ENCODE measurements at regions not wholly inside any gene's neighbourhood (a gene's known extent, or its start where the extent isn't known, plus 50 kb on each side); places are given as distances from the start of the nearest gene placed in this dataset.
"Not testable (repeated sequence)": the region's sequence is repeated elsewhere in the genome, so short reads cannot be mapped to it uniquely, and the experiment has no call there.

DNA sequence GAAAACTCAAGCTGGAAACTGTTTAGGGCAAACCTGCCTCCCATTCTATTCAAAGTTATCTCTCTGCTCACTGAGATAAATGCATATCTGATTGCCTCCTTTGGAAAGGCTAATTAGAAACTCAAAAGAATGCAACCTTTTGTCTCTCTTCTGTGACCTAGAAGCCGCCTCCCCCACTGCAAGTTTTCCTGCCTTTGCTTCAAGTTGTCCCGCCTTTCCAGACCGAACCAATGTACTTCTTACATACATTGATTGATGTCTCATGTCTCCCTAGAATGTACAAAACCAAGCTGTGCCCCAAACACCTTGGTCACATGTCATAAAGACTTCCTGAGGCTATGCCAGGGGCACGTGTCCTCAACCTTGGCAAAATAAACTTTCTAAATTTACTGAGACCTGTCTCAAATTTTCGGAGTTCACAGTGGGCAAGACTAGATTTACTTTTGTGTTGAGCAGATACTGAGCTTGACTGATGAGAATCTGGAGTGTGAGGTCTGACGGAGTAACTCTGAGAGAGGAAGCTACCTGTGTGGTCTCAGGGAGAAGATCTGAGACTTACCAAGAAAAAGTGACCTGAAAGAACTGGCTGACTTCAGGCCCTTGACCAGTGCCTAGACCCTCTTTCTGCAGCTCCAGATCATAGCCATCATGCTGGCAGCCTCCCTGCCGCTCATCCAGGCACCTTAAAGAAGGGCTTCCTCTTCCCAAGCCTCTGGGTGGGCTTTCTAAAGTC, 124.7 kb upstream of the NBPF9 start:
- not testable (repeated sequence) for H3K4me3 ChIP-seq (replicated peaks; ENCODE audit: low read depth, low read length); DNase-seq (ENCODE audit: low read depth)

GRCh38 chr1:149228672-149229585, 125.6 kb upstream of the NBPF9 start:
- not testable (repeated sequence) for H3K4me3 ChIP-seq (replicated peaks; ENCODE audit: low read depth, low read length); DNase-seq (ENCODE audit: low read depth)

DNA sequence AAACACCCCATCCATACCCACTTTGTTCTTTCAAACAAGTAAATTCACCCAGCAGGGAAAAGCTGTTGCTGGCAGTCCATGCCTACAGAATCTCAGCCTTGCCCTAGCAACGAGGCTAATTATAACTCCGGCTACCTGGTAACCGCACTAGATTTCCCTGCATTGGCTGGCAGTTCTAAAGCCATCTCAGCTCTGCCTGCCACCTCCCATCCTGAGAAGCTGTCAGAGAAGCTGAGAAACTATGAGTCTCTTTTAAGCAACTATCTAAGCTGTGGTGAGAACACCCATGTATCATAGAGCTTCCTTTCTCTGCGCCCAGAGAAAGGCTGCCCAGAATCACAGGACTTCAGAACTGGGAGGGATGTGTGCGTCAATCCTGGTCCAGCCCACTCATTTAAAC, 126.5 kb upstream of the NBPF9 start:
- DNase-seq (ENCODE audit: low read depth); H3K4me3 ChIP-seq (replicated peaks; ENCODE audit: low read depth, low read length): not testable (repeated sequence)

DNA sequence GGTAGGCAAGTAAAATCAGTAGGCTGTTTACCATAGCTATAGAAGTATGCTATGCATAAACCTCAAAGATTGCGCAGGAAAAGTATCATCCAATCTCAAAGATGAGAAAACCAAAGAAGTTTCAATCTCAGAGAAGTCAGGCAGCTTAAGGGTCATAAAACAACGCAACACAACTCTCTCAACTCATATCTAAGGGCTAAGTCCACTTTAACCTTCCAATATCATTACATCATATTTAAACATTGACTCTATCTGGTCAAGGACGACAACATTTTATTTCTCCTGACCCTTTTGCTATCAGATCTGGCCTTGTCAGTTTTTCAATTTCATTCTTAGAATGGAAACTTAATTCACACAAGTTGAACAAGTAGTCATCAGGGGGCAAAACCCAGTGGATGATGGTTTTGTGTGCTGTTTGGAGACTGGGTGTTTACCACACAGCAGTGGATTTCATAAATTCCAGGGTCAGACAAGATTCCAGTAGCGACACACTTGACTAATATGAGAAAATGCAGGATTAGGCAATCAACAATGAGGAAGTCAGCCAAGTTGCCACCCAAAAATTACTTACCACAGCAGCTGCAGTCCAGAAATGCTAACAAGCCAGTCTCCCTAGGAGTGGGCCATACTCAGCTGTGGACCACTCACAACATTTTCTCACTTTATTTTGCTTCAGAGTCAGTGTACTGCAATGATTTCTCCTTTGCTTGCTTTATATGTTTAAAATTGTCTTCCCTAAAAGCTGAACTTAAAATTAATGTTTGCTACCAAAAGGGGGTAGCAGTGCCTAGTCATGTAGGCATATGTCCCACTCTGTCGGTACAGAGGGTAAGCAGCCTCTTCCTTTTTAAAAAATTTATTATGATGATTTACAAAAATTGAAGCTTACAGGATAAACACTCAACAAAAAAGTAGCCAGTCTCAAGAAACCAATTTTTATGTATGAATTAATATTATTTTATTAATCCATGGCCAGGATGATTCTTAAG, 131.9 kb upstream of the NBPF9 start:
- not testable (repeated sequence) for DNase-seq (ENCODE audit: low read depth)

DNA sequence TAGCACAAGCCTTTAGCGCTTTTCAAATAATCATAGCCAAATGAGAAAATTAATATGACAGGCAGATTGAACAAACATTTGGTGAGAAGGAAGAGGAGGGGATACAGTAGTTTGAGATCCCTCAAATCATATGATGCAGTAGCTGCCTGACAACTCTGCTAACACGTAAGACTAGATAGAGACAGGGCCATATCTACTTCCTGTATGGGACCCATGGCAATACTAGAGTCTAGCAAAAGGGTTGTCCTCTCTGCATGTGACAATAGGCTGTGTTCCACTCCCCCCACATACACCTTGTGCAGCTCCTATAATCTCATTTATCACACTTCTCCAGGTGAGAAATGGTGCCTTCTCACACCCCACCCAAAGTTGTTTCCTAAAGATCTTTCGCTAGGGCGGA, 134.2 kb upstream of the NBPF9 start:
- DNase-seq (ENCODE audit: low read depth); H3K4me3 ChIP-seq (replicated peaks; ENCODE audit: low read depth, low read length): not testable (repeated sequence)

More for the DNA sequence above, 131.9 kb upstream of the NBPF9 start:
- not testable (repeated sequence) for H3K4me3 ChIP-seq (replicated peaks; ENCODE audit: low read depth, low read length)

- DNase-seq (ENCODE audit: low read depth), result not testable (repeated sequence)
These were observed 136.7 kb upstream of the NBPF9 start for GRCh38 chr1:149239897-149240508.

DNA sequence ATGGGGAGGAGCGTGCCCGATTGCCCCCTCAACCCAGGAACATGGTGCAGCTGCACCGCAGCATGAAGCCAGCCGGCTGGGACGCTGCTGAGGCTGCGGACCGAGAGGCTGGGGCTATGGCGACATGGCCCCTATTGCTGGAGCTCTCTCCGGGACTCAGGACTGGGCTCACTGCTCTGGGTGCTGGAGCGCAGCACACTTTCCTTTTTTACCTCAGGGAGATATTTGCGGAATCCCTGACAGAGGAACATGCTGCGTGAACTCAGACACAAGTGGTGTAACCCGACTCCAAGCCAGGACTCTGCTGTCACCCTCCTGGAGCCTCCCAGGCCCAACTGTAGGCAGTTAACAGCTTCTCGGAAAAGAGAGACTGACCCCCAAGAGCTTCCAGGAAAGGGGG, 137.2 kb upstream of the NBPF9 start:
- DNase-seq (ENCODE audit: low read depth), result not testable (repeated sequence)

More at GRCh38 chr1:149239897-149240508, 136.7 kb upstream of the NBPF9 start:
- not testable (repeated sequence) for H3K4me3 ChIP-seq (replicated peaks; ENCODE audit: low read depth, low read length)

DNA sequence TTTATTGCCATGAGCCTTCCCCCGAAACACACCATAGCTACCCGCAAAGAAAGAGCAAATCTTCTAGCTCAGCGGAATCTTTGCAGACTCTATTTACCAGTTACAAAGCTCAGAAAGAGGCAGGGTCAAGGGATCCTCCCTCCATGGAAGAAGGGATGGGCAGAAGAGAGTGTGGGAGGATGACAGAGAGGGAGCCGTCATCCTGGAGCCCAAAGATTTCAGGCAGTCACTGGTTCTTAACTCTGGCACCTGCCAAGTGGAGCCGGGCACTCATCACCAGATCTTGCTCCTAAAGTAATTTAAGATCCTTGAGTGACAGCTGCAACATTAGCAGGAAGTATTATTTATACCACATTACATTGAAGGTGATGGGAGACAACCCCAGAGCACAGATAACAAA, 137.9 kb upstream of the NBPF9 start:
- not testable (repeated sequence) for DNase-seq (ENCODE audit: low read depth); H3K4me3 ChIP-seq (replicated peaks; ENCODE audit: low read depth, low read length)

More for the DNA sequence above, 137.2 kb upstream of the NBPF9 start:
- H3K4me3 ChIP-seq (replicated peaks; ENCODE audit: low read depth, low read length), result not testable (repeated sequence)

DNA sequence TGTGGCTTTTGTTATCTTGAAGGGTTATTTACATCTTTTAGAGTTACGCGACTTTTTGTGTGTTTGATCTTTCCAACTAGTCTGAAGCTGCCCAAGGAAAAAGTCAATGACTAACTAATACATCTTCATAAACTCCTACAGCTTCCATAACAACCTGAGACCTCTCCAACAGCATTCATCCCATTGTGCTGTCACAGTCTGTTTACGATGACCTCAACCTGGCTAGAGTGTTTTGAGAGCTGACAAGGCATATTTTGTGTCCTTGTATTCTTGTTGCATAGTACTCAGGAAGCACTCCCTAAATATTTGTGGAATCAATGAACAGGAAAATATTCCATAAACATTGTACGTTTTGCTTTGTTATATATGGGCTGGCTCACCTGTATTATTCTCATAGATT, 140.2 kb upstream of the NBPF9 start:
- DNase-seq (ENCODE audit: low read depth); H3K4me3 ChIP-seq (replicated peaks; ENCODE audit: low read depth, low read length): not testable (repeated sequence)

GRCh38 chr1:149244621-149245020, 141.3 kb upstream of the NBPF9 start:
- not testable (repeated sequence) for DNase-seq (ENCODE audit: low read depth); H3K4me3 ChIP-seq (replicated peaks; ENCODE audit: low read depth, low read length)

GRCh38 chr1:149246212-149246611, 142.9 kb upstream of the NBPF9 start:
- not testable (repeated sequence) for H3K4me3 ChIP-seq (replicated peaks; ENCODE audit: low read depth, low read length)

DNA sequence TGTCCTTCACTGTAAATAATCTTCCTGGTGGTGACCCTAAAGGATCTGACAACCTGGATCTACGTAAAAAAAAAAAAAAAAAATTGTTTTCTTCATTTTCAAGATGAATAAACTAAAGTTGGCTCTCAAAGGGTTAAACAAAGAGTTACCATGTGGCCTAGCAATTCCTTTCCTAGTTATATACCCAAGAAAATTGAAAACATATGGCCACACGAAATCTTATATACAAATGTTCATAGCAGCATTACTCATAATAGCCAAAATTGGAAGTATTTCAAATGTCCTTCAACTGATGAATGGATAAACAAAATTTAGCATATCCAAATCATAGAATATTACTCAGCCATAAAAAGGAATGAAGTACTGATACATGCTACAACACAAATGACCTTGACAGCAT, 145.3 kb upstream of the NBPF9 start:
- not testable (repeated sequence) for H3K4me3 ChIP-seq (replicated peaks; ENCODE audit: low read depth, low read length); DNase-seq (ENCODE audit: low read depth)

More at GRCh38 chr1:149246212-149246611, 142.9 kb upstream of the NBPF9 start:
- not testable (repeated sequence) for DNase-seq (ENCODE audit: low read depth)

- not testable (repeated sequence) for H3K4me3 ChIP-seq (replicated peaks; ENCODE audit: low read depth, low read length); DNase-seq (ENCODE audit: low read depth)
These were observed 146.6 kb upstream of the NBPF9 start for GRCh38 chr1:149249850-149250467.

- DNase-seq (ENCODE audit: low read depth); H3K4me3 ChIP-seq (replicated peaks; ENCODE audit: low read depth, low read length): not testable (repeated sequence)
These were observed 151.8 kb upstream of the NBPF9 start for GRCh38 chr1:149254894-149255847.

GRCh38 chr1:149260284-149260683, 156.9 kb upstream of the NBPF9 start:
- not testable (repeated sequence) for DNase-seq (ENCODE audit: low read depth); H3K4me3 ChIP-seq (replicated peaks; ENCODE audit: low read depth, low read length)

DNA sequence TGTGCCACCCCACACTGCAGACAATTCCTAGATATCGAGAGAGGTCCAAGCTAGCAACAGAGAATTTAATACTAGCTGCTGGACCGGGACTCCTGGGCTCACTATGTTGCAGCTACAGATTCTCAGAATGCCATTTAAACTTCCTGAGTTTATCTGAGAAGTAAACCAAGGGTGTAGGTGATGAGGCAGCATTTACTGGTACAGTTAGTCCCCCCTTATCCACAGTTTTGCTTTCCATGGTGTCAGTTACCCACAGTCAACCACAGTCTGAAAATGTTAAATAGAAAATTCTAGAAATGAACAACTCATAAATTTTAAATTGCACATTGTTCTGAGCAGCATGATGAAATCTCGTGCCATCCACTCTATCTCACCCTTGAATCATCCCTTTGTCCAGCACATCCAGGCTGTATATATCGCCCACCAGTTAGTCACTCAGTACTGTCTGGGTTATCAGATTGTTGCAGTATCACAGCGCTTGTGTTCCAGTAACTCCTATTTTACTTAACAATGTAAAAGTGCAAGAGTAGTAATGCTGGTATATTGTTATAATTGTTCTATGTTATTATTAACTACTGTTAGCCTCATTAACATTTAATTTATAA, 157.5 kb upstream of the NBPF9 start:
- not testable (repeated sequence) for H3K4me3 ChIP-seq (replicated peaks; ENCODE audit: low read depth, low read length); DNase-seq (ENCODE audit: low read depth)

All from fibroblast of pulmonary artery (primary cell).